NCI-H774 (cell line): ENCODE measurements at regions not wholly inside any gene's neighbourhood (a gene's known extent, or its start where the extent isn't known, plus 50 kb on each side); places are given as distances from the start of the nearest gene placed in this dataset.
"Not testable (repeated sequence)": the region's sequence is repeated elsewhere in the genome, so short reads cannot be mapped to it uniquely, and the experiment has no call there.

ENCODE experiments used
- DNase-seq: peaks from one replicate; lab custom pipeline; 2025; lab: John Stamatoyannopoulos, UW

DNA sequence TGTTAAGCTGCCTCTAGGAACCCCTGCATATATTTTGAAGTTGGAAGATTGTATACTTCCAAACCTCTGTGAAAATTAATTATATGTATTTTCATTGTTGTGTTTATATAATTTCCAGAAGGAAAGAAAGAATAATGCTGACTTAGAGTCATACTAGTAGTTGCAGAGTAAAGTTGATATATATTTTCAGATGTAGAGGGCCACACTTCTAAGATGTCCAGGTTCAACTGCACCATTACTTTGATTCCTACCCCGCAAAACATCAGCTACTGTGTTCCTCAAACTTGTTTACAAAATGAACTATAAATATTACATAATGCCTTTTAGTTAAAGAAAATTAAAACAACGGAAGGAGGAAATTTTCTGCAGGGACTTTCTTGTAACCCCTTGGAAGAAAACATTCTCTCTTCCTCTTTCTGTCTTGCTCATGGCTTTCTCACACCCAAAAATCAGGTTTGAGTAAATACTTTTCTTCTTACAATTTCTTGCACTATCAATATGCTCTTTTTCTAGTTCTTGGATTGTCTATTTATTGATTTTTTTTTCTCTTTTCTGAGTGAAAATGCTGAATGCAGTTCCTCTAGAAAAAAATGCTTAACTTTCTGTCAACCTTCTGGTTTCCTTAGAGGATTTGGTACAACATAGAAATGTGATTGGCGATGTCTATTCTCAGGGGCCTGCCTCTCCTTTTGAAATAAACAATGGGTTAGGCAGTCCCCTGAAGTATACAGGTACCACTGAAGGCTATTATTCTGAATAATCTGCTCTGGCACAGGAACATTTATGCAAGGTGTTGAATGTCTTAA lies 867.8 kb downstream of the TTLL7 start:
- no peak for DNase-seq

DNA sequence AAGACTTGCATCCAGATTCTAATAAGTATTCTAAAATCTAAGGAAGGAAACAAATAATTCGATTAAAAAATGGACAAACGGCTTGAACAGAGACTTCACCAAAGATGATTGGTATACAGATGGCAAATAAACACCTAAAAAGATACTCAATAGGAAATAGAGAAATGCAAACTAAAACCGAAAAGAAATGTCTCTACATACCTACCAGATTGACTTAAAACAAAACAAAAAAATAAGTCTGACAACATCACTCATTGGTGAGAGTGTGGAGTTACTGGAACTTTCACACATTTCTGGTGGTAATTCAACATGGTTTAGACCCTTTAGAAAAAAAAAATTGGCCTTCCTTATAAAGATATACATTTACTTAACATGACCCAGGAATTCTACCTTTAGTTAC lies 869.8 kb downstream of the TTLL7 start:
- no peak for DNase-seq

DNA sequence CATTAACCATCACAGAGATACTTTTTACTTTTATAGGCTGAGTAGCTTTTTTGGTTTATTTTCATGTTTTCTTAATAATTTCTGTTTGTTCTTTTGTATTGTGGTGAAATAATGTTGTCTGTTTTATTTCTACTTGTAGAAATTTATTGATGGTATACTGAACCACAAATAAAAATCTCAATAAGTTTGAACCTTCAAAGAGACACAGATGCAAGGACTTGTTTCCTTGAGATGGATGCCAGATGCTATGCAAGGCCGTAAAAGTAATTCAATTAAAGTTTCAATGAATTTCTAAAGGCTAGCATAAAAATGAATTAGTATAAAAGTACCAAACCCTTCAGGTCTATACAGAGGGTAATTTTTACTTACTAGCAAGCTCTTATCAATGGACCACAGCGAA lies 873.5 kb downstream of the TTLL7 start:
- no peak for DNase-seq

DNA sequence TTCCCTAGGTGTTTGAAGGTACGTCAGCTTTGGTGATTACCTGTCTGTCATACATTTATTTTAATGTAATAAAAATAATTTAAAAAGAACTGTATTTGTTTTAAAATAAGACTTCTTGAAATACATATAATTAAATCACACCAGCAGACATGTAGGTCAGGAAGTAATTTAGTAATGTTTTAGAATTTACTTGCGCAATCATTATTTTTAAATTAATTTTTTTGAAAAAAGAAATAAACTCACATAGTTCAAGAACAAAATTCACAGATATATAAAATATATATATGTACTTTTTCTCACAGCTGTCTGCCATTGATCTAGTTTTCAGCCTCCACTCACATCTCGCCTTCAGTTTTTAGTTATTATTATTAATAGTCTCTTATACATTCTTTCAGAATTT lies 875.9 kb downstream of the TTLL7 start:
- DNase-seq, result no peak

DNA sequence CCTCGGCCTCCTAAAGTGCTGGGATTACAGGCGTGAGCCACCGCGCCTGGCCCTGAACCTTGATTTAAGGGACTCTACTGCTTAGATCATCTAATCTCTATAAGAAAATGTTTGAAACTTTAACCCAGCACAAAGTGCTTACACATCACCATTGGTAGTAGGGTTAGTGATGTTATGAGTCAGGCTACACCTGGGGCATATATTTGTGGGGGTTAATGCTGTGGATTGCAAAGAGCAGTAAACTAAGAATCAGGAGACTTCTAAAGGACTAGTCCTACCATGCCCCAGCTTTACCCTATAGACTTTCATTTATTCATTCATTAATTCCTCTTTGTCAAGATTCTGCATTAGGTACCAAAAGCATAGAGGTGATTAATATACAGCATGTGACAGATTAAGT lies 880.5 kb downstream of the TTLL7 start:
- DNase-seq, result no peak

DNA sequence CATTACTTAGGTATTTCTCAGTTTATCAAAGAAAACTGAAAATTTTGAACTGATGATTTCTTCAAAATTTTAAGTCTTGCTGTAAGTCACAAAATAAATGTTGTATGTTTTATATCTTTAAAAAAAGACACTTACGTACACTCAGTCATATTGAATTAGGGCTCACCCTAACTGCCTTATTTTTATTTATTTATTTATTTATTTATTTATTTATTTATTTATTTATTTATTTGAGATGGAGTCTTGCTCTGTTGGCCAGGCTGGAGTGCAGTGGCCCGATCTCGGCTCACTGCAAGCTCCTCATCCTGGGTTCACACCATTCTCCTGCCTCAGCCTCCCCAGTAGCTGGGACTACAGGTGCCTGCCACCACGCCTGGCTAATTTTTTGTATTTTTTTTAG lies 881.9 kb downstream of the TTLL7 start:
- DNase-seq, result not testable (repeated sequence)

DNA sequence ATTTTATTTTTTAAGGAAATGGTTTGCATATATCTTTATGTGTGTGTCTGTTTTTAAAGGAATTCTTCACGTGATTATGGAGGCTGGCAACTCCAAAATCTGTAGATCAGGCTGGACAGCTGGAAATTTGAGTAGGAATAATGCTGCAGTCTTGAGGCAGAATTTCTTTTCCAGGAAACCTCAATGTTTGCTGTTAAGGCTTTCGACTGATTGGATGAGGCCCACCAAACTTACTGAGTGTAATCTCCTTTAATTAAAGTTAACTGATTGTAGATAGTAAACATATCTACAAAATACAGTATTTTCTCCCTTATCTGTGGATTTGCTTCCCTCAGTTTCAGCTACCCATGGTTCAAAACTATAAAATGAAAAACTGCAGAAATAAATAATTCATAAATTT lies 883.1 kb downstream of the TTLL7 start:
- DNase-seq, result no peak

DNA sequence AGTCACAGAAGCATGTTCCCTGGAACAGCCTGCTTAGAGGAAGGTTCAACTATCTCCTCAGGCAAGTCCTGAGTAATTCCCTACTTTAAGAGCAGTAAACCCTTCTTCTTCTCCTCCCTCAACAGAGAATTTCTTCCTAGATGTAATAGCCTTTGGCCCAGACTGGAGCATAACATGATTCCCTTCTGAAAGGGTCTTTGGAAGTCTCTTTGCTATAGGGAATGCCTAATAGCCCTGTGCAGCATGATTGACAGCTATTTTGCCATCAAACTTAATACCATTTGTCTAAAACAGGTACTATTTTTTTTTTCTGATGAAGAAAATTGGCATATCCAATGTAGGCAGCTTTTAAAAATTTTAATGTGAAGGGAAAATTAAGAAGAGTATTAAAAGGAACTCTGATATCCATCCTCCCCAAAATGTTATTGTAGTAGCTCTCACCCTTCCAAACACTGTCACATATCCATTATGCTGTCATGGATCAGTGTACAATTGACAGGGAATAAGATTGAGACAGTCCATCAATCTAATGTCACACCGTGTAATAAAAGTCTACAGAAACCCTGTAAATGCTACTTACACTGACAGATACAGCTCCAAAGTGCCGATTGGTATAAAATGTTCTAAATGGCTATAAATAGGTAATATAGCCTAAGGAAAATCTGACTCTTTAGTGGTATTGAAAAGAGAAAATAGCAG lies 884.6 kb downstream of the TTLL7 start:
- no peak for DNase-seq

DNA sequence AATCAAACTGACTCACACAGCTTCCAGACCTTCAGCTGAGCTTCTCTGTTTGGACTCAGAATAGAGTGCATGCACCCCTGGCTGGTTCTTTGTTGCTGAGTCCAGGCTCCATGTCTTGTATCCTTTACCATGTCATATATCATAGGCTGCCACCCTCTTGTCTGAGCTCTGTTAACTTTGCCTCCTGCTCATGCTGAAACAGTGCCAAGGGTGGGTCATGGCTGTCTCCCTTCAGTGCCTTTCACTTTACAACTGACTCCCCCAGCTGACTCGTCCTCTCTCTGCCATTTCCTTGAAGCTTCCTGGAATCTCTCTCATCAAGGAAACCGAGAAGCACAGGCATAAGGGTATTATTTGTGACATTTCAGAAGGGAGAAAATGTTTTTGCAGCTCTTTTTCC lies 885.3 kb downstream of the TTLL7 start:
- DNase-seq, result no peak

DNA sequence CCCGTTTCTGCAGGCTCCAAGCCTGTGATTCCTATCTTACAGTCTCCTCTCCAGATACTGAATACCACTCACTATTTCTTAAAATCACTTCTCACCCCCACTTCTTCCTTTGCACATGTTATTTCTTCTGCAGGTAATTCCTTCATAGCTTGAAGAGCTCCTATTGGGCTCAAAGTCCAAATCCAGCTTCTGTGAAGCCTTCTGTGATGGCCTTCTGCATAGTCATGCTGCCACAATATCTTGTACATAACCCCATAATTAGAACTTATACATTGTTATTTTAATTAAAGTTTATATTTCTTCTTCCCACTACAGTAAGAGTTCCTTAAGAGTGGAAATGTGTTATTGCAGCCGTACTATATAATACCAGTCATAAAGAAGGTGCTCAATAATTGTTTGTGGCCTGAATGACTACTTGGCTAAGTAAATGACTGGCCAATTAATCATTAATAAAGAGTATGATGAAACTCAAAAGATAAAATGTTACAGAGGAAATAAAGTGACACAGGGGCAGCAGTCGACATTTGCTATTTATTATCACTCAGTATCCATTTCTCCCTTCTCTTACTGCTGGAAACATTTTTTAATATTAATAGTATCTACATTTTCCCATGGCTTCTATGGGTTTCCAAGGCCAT lies 886.6 kb downstream of the TTLL7 start:
- no peak for DNase-seq

DNA sequence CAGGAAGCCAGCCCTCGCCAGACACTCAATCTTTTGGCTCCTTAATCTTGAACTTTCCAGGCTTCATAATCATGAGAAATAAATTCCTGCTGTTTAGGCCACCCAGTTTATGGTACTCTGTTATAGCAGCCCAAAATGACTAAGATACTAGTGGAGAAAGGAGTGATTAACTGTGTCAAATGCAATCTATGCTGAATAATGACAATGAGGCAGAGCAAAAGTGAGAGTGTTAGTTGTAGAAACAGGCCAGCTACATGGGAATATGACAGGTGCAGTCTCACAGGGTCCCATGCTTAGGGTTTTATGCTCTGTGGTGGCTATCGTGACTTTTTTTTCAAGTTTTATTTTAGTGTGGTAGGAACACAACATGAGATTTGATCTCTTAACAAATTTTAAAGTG lies 888.8 kb downstream of the TTLL7 start:
- no peak for DNase-seq

DNA sequence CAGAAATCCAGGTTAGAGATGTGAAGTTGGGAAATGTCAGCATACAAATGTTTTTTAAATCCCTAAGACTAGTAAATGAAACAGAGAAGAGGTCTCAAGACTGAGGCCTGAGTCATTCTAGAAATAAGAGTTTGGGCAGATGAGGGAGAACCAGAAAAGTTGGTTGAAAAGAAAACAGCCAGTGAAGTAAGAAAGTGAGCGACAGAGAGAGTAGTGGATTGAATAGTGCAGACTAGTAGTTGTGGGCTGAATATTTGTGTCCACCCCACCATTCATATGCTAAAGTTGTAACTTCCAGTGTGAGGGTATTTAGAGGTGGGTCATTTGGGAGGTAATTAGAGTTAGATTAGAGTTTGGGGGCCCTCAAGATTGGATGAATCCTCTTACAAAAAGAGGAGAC lies 889.2 kb downstream of the TTLL7 start:
- DNase-seq, result no peak

DNA sequence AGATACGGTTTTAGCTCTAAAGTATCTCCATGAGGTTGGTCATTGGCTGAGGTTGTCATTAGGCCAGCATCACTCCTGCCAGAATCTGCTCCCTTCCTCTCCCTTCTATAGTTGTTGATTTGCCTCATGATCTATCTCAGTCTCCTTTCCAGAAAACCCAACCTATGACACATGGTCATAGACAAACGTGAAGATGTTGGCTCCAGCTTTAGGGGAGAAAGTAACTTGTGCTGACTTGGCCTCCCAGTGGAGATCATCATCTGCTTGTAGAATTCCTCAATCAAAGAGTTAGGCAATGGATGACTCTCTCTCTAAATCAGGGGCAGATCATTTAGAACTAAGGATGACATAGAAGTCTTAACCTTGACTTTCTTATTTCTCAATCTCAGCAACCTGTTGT lies 894.4 kb downstream of the TTLL7 start:
- no peak for DNase-seq

DNA sequence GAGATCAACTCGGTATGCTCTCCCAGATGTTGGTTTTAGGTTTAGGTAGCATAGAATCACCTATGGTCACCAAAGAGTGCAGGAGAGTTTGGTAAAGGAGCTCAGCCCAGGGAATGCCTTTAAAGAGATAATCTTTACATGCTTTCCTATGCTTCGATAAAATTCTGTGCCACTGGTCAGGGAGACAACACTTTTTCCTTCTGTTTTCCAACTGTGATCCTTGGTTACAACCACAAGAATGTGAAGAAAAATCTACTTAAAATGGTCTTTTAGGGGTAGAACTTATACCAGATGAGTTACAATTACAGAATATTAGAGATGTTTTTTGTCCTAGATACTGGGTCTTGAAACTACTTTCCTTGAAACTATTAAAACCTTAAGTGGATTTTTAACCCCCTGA lies 895.6 kb downstream of the TTLL7 start:
- no peak for DNase-seq

DNA sequence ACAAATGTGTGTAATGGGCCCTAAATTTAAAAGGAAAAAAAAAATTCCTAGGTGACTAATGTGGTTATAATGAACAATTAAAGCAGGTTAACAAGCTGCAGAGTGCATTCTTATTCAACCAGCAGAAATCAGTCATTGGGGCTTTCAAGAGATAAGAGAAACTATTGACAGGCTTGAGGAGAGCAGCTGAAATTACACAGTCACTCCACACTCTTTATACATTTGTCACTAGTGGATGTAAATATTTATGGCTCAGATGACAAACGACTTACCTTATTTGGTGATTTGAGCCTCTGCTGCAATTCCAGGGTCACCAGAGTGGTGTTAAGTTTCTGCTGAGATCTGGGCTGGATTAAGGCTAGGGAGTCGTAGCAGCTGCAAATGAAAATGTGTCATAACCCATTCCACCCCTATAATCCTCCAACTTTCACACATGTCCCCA lies 896.3 kb downstream of the TTLL7 start:
- peak; percentile 40 for DNase-seq

DNA sequence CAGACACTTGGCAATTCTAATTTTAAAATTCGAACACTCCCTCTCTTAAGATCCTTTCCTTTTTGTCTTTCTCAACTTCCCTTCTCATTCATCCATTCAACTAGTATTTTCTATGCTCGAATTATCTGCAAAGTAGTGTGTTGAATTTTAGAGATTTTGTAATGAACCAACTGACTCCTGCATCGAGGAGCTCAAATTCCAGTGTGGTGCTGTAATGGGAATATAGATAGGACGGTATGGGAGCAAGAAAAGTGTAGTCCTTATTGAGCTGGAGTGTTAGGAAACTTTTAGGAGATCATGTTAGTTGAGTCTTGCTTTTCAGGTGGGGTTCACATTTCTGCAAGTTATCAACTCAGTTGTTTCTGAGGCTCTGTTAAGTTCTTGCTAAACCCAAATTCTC lies 897.5 kb downstream of the TTLL7 start:
- no peak for DNase-seq

DNA sequence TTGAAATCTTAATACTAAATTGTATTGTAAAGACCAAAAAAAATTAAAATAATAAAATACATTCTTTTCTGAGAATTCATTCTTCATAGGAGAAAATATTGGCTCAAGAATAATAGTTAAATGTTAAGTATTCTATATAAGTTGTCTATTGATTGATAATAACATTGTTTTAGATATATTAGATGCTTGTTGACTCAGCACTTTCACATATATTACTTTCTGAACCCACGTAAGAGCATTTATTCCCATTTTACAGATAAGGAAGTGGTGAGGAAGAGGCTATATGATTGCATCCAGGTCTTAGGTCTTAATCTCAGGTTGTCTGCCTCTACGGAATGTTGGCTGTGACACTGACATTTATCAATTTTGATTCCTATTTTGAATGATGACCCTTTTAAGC lies 898.8 kb downstream of the TTLL7 start:
- DNase-seq, result no peak

DNA sequence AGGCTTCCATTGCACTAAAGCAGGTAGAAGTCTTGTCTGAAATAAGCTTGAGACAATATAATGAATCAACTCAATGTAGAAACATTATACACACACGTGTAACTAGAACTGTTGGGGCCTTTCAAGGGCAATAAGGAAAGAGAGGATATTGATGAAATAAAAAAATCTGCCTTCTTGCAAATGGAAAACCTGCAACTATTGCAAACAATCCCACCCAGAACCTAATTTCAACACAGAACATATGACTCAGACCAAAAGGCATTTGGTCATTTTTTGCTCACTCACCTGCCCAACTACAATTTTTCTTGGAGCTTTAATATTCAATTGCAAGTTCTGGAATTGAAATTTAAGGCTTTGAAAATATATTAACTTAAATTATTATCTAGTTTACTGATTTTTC lies 900.1 kb downstream of the TTLL7 start:
- DNase-seq, result no peak

DNA sequence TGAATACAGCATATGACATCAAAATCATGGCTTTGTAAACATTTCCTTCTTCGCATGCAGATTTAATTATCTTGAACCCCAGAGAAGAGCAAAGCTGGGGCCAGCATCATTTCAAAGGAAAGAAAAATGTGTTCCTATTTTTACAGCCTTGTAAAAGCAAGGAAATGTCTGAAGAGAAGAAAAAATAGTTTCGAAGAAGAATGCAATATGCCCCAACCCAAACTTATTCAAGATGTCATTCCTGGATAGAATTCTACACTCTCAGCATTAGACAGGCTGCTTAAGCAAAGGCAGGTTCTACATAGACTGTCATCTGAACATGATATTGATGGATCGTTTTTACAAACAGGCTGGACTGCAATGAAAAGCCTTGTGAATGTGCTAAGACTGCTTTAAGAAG lies 900.8 kb downstream of the TTLL7 start:
- DNase-seq, result no peak

DNA sequence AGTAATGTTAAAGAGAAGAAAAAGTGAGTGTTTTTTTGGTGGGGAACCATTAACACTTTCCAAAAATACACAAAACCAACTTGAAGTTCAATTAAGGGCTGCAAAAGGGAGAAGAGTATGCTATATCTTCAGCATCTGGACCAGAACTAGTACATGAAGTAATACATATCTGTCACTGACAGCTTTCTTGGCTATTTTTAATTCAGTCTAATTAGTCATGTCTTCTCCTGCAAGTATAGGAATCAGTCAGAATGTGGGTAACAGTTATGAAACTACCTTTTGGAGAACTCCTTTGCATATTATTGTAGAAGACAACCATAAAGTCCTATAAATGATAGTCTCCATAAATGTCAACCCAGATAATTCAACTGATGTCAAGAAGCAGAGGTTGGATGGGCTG lies 901.2 kb downstream of the TTLL7 start:
- no peak for DNase-seq

DNA sequence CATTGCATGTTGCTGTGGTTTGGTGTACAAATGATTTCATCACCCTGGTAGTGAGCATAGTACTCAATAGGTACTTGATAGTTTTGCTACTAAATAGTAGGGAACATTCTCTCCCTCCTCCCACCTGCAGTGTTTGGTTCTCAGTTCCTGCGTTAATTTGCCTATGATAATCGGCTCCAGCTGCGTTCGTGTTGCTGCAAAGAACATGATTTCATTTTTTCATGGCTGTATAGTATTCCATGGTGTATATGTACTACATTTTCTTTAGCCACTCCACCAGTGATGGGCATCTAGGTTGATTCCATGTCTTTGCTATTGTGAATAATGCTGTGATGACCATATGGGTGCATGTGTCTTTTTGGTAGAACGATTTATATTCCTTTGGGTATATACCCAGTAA lies 903.4 kb downstream of the TTLL7 start:
- DNase-seq, result no peak

DNA sequence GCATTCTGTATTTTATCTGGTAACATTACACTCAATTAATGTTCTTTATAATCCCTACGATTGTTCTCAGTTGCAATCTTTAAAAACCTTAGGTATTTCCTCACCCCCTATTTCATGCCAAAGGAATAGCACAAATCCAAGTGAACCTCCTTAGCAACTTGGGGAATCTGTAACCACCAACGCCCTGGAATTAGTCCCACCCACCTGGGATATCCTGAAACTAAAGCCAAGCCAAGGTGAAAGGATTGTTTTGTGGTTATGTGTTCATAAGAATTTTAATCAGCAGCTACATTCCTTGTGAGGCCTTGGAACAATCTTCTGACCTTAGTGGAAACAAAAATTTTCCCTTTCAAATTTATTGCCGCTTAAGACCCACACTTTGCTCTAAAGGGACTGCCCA lies 908.7 kb downstream of the TTLL7 start:
- no peak for DNase-seq

DNA sequence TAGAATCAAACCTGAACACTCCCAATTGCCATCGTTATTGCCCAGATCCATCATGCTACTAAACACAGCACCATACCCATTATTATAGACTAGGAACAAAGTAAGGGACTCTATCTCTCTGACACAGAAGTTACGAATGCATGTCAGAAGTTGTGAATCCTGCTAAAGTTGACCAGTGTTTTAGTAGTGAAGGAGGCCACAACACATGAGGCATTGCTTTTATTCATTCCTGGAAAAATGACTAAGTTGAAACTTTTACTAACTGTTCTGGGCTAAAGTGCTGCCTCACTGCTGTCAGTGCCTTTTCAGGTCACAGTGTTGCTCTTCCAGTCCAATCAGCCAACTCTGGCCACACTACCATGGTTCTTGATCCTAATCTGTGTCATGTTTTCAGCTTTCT lies 911.1 kb downstream of the TTLL7 start:
- no peak for DNase-seq
